Uterus (tissue), 3 donors: ENCODE measurements at regions not wholly inside any gene's neighbourhood (a gene's known extent, or its start where the extent isn't known, plus 50 kb on each side); places are given as distances from the start of the nearest gene placed in this dataset.

ENCODE experiments used
- DNase-seq, 2 donors: peaks; one replicate each; pipeline ENCODE4 v3.0.0-alpha.2; 2019 to 2020
- H3K27ac ChIP-seq, 2 donors: fragments of 200-600 bp; sonication (generic); 1 replicate in 1 of 2; 2 replicates in 1 of 2; pipeline ENCODE4 v1.5.1; 2016 to 2018
- H3K27me3 ChIP-seq, 2 donors: fragments of 200-600 bp; sonication (generic); one replicate each; pipeline ENCODE4 v1.5.1; 2018 to 2019; ENCODE audit warnings: control low read depth in 1 of 2
- H3K36me3 ChIP-seq, 2 donors: fragments of 200-600 bp; sonication (generic); one replicate each; pipeline ENCODE4 v1.5.1; 2019; ENCODE audit warnings: control low read depth in 1 of 2
- H3K4me1 ChIP-seq, 2 donors: fragments of 200-600 bp; sonication (generic); one replicate each; pipeline ENCODE4 v1.5.1; 2018 to 2019; ENCODE audit warnings: control low read depth in 1 of 2
- H3K4me3 ChIP-seq, 2 donors: fragments of 200-600 bp; sonication (generic); 1 replicate in 1 of 2; 2 replicates in 1 of 2; pipeline ENCODE4 v1.5.1; 2018 to 2019; ENCODE audit warnings: mild to moderate bottlenecking in 1 of 2
- H3K9me3 ChIP-seq, 2 donors: fragments of 200-600 bp; sonication (generic); one replicate each; pipeline ENCODE4 v1.5.1; 2019; ENCODE audit warnings: control low read depth in 1 of 2
- CTCF ChIP-seq, 4 experiments: fragments of 200-600 bp in 2 of 4; fragments of 450-650 bp in 2 of 4; sonication (generic) in 2 of 4; IDR thresholded peaks; one replicate each; pipeline ENCODE4 v1.5.1; 2016 to 2019; ENCODE audit warnings: antibody characterized with exemption in 4 of 4, mild to moderate bottlenecking in 2 of 4, moderate library complexity in 1 of 4
- POLR2A ChIP-seq, 2 donors: fragments of 450-650 bp; IDR thresholded peaks; one replicate each; pipeline ENCODE4 v1.6.1; 2016; ENCODE audit warnings: antibody characterized with exemption in 2 of 2, mild to moderate bottlenecking in 1 of 2, moderate library complexity in 1 of 2
- intact Hi-C: fragments of 100-400 bp; cut with DNase I; formaldehyde crosslinking; loops from one replicate; pipeline ENCODE4 v1.15.1; 2023; ENCODE audit warnings: low total_unique reads
- donor health status: DM: yes; HTN: yes; CAD: no.

DNA sequence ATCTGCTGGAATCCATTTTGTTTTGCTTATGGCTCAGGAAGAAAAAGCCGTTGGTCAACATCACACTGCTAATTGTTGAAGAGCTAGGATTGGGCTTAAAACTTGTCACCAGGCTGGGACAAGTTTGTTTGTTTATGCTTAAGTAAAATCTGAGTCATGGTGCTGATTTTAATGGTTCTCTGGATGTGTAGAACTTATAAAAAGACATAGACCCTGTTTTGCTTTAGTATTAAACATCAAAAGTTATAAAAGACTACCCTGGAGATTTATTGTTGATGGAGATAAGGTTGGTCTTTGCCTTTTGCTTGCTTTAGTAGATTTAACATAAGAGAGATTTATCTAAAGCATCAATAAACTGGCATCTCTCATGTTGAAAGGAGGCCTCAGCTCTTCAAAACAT lies 348.2 kb upstream of the GOLIM4 start:
- no peaks in the 10 kb centered on the region for H3K36me3 ChIP-seq
- H3K9me3 ChIP-seq = no peaks in the 10 kb centered on the region
- no peaks in the 10 kb centered on the region for H3K27me3 ChIP-seq
- H3K4me1 ChIP-seq = no peaks in the 10 kb centered on the region
- intact Hi-C loops = no loop called here
- no peak for DNase-seq
- no peak overlapping the region for H3K27ac ChIP-seq
- TF ChIP-seq CTCF (IDR thresholded peaks at IDR 0.05) (no peak), POLR2A (IDR thresholded peaks at IDR 0.05) (no peak)
- no peak overlapping the region for H3K4me3 ChIP-seq

DNA sequence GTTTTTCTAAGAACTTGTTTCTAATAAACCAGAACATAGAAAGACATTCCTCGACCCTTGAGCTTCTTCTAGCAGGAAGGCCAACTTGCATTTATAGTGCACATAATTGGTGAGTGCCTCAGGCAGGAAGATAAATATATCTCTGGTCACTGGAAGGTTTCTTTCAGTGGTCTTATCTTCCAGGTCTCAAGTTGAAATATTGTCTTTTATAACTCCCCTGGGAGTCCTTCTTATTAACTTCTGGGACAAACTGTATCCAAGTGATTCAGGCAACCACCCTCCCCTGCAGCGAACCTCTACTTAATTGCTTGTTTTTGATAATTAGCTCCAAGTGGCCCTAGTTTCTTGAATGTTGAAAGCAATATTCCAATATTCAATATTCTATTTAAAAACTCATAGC lies 346.8 kb upstream of the GOLIM4 start:
- Histone ChIP-seq H3K4me1 (no peaks in the 10 kb centered on the region), H3K4me3 (no peak overlapping the region), H3K27me3 (no peaks in the 10 kb centered on the region), H3K27ac (no peak overlapping the region), H3K9me3 (no peaks in the 10 kb centered on the region), H3K36me3 (no peaks in the 10 kb centered on the region)
- DNase-seq = no peak
- intact Hi-C loops = no loop called here
- no peak for TF ChIP-seq CTCF (IDR thresholded peaks at IDR 0.05)
- no peak for TF ChIP-seq POLR2A (IDR thresholded peaks at IDR 0.05)

GRCh38 chr3:168436245-168436724 lies 340.6 kb upstream of the GOLIM4 start:
- Histone ChIP-seq H3K27me3 (no peaks in the 10 kb centered on the region), H3K36me3 (no peaks in the 10 kb centered on the region), H3K4me1 (no peaks in the 10 kb centered on the region), H3K4me3 (no peak overlapping the region), H3K9me3 (no peaks in the 10 kb centered on the region), H3K27ac (no peak overlapping the region)
- TF ChIP-seq CTCF (IDR thresholded peaks at IDR 0.05) (no peak), POLR2A (IDR thresholded peaks at IDR 0.05) (no peak)
- intact Hi-C loops = no loop called here
- DNase-seq = no peak

DNA sequence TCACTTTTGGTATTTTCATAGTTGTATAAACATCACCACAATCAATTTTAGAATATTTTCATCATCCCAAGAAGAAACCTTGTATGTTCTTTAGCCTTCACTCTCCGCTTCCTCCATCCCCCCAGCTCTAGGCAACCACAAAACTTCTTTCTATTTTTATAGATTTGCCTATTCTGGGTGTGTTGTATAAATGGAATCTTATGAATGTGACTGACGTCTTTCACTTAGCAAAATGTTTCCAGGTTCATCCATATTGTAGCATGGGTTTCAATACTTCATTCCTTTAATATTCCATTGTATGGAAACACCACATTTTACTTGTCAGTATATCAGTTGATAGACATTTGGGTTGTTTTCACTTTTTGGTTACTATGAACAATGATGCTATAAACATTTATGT lies 335.8 kb upstream of the GOLIM4 start:
- intact Hi-C loops = no loop called here
- no peak for DNase-seq
- no peak overlapping the region for H3K27ac ChIP-seq

GRCh38 chr3:168427835-168428475 lies 332.2 kb upstream of the GOLIM4 start:
- intact Hi-C loops = no loop called here
- no peaks in the 10 kb centered on the region for H3K4me1 ChIP-seq
- TF ChIP-seq POLR2A (IDR thresholded peaks at IDR 0.05) (no peak), CTCF (IDR thresholded peaks at IDR 0.05) (no peak)
- DNase-seq = no peak
- no peak overlapping the region for H3K4me3 ChIP-seq
- no peaks in the 10 kb centered on the region for H3K9me3 ChIP-seq
- H3K27me3 ChIP-seq = no peaks in the 10 kb centered on the region
- no peaks in the 10 kb centered on the region for H3K36me3 ChIP-seq
- no peak overlapping the region for H3K27ac ChIP-seq

More for the DNA sequence above, 335.8 kb upstream of the GOLIM4 start:
- Histone ChIP-seq H3K27me3 (no peaks in the 10 kb centered on the region), H3K4me1 (no peaks in the 10 kb centered on the region), H3K9me3 (no peaks in the 10 kb centered on the region), H3K4me3 (no peak overlapping the region), H3K36me3 (no peaks in the 10 kb centered on the region)
- TF ChIP-seq CTCF (IDR thresholded peaks at IDR 0.05) (no peak), POLR2A (IDR thresholded peaks at IDR 0.05) (no peak)
